CD4-positive, alpha-beta T cell treated with Interleukin-17A for 4 hours (primary cell): ENCODE measurements at regions not wholly inside any gene's neighbourhood (a gene's known extent, or its start where the extent isn't known, plus 50 kb on each side); places are given as distances from the start of the nearest gene placed in this dataset.
A peak's percentile ranks its signal among the peaks of the same experiment; 100 is the strongest.

Experiments used
- DNase-seq: peaks from one replicate; pipeline ENCODE4 v3.0.0-alpha.2; 2020; ENCODE audit warnings: mixed read lengths

GRCh38 chr1:207971331-207972219 is 60.6 kb upstream of the CD34 start:
- DNase-seq = no peak

GRCh38 chr1:207970329-207971233 is 59.7 kb upstream of the CD34 start:
- no peak for DNase-seq

- no peak for DNase-seq
These were observed 58.6 kb upstream of the CD34 start for GRCh38 chr1:207969528-207969927.

GRCh38 chr1:207968521-207969009 is 57.6 kb upstream of the CD34 start:
- no peak for DNase-seq

GRCh38 chr1:207967703-207968102 is 56.8 kb upstream of the CD34 start:
- DNase-seq = no peak

GRCh38 chr1:207966521-207966920 is 55.6 kb upstream of the CD34 start:
- no peak for DNase-seq

- no peak for DNase-seq
These were observed 54.8 kb upstream of the CD34 start for GRCh38 chr1:207965392-207966387.

GRCh38 chr1:207964195-207964966 is 53.5 kb upstream of the CD34 start:
- DNase-seq = no peak

GRCh38 chr1:207963427-207964194 is 52.7 kb upstream of the CD34 start:
- DNase-seq = peak; percentile 89

- DNase-seq = peak; percentile 47
These were observed 51.9 kb upstream of the CD34 start for GRCh38 chr1:207962716-207963426.
